ENCODE measurements at regions not wholly inside any gene's neighbourhood (a gene's known extent, or its start where the extent isn't known, plus 50 kb on each side); places are given as distances from the start of the nearest gene placed in this dataset.

DNA sequence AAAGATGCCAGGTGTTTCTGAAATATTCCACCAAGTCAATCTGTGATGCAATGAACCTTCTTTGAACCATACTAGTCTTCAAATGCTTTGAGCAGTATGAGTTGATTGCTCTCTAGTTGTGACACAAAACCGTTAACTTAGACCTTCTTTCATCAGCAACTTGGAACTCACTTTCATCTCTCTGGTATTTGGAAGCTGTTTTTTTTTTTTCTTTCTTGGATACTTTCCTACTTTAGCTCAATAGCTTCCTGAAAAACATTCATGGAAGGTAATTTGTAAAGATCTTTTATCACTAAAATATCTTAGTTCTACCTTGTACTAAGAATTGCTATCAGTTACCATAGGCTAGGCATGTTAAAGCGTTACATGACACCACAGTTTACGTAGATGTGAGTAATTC, 1071.9 kb upstream of the CHAC2 start:
- DNase-seq (ENCODE audit: low read depth, low spot score) (no peak), FAIRE-seq (no peak)
- H3K36me3 ChIP-seq (ENCODE audit: control insufficient read depth in 2 of 2, extremely low read depth in 1 of 2, insufficient read depth in 2 of 2, low read length in 2 of 2) = no peaks in the 10 kb centered on the region

DNA sequence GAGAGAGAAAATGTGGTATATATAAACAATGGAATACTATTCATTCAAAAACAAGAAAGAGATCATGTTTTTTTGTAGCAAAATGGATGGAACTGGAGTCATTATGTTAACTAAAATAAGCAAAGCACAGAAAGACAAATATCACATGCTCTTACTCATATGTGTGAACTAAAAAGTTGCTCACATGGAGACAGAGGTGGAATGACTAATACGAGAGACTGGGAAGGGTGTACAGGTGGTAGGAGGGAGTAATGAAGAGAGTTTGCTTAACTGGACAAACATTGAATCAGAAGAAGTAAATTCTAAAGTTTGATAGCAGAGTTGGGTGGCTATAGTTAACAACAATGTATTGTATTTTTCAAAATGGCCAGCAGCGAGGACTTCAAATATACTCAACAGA, 1080.7 kb upstream of the CHAC2 start:
- DNase-seq (ENCODE audit: low read depth, low spot score) (no peak), FAIRE-seq (no peak)
- H3K36me3 ChIP-seq (ENCODE audit: control insufficient read depth in 2 of 2, extremely low read depth in 1 of 2, insufficient read depth in 2 of 2, low read length in 2 of 2) = no peaks in the 10 kb centered on the region
- no peak overlapping the region for H3K27ac ChIP-seq (ENCODE audit: control insufficient read depth, insufficient read depth, low read length)
- H3K9ac ChIP-seq (ENCODE audit: control insufficient read depth, extremely low read depth, insufficient read depth, low read length) = no peak overlapping the region
- dilution Hi-C loops (cut with MboI; ENCODE audit: extremely low pct_ligation_motif_present, low sequenced_read_pairs) = no loop called here
- H3K9me3 ChIP-seq (ENCODE audit: control insufficient read depth, low read depth, low read length) = no peaks in the 10 kb centered on the region
- no peak for TF ChIP-seq EZH2 (IDR thresholded peaks at IDR 0.05; ENCODE audit: low read length)
- TF ChIP-seq, protein P1, sequence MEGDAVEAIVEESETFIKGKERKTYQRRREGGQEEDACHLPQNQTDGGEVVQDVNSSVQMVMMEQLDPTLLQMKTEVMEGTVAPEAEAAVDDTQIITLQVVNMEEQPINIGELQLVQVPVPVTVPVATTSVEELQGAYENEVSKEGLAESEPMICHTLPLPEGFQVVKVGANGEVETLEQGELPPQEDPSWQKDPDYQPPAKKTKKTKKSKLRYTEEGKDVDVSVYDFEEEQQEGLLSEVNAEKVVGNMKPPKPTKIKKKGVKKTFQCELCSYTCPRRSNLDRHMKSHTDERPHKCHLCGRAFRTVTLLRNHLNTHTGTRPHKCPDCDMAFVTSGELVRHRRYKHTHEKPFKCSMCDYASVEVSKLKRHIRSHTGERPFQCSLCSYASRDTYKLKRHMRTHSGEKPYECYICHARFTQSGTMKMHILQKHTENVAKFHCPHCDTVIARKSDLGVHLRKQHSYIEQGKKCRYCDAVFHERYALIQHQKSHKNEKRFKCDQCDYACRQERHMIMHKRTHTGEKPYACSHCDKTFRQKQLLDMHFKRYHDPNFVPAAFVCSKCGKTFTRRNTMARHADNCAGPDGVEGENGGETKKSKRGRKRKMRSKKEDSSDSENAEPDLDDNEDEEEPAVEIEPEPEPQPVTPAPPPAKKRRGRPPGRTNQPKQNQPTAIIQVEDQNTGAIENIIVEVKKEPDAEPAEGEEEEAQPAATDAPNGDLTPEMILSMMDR (optimal IDR thresholded peaks at IDR 0.05 in 1 of 3, IDR thresholded peaks at IDR 0.05 in 1 of 3, conservative IDR thresholded peaks at IDR 0.05 in 1 of 3; ENCODE audit: extremely low read depth in 1 of 3, insufficient read depth in 2 of 3, low read length in 3 of 3) = no peak
- H2AFZ ChIP-seq (ENCODE audit: control insufficient read depth, low read length) = no peak overlapping the region
- H3K4me1 ChIP-seq (ENCODE audit: control insufficient read depth, extremely low read depth, insufficient read depth, low read length) = no peaks in the 10 kb centered on the region
- no peaks in the 10 kb centered on the region for H3K9me1 ChIP-seq (ENCODE audit: control insufficient read depth, extremely low read depth, insufficient read depth, low read length)
- no peak overlapping the region for H3K4me2 ChIP-seq (ENCODE audit: control insufficient read depth, extremely low read depth, insufficient read depth, low read depth, low read length)
- H4K20me1 ChIP-seq (ENCODE audit: control insufficient read depth, extremely low read depth, insufficient read depth, low read length) = no peaks in the 10 kb centered on the region
- no peaks in the 10 kb centered on the region for H3K27me3 ChIP-seq (ENCODE audit: control insufficient read depth, extremely low read depth, insufficient read depth, low read length)
- no peaks in the 10 kb centered on the region for H3K79me2 ChIP-seq (ENCODE audit: control insufficient read depth, insufficient read depth, low read length)
- no peak overlapping the region for H3K4me3 ChIP-seq (ENCODE audit: control insufficient read depth in 2 of 3, extremely low read depth in 1 of 3, insufficient read depth in 2 of 3, low read depth in 1 of 3, low read length in 3 of 3)

More for the DNA sequence above, 1071.9 kb upstream of the CHAC2 start:
- Histone ChIP-seq H3K4me2 (ENCODE audit: control insufficient read depth, extremely low read depth, insufficient read depth, low read depth, low read length) (no peak overlapping the region), H3K79me2 (ENCODE audit: control insufficient read depth, insufficient read depth, low read length) (no peaks in the 10 kb centered on the region), H3K9ac (ENCODE audit: control insufficient read depth, extremely low read depth, insufficient read depth, low read length) (no peak overlapping the region), H2AFZ (ENCODE audit: control insufficient read depth, low read length) (no peak overlapping the region), H3K27ac (ENCODE audit: control insufficient read depth, insufficient read depth, low read length) (no peak overlapping the region), H3K4me1 (ENCODE audit: control insufficient read depth, extremely low read depth, insufficient read depth, low read length) (no peaks in the 10 kb centered on the region), H3K9me3 (ENCODE audit: control insufficient read depth, low read depth, low read length) (no peaks in the 10 kb centered on the region), H4K20me1 (ENCODE audit: control insufficient read depth, extremely low read depth, insufficient read depth, low read length) (no peaks in the 10 kb centered on the region), H3K27me3 (ENCODE audit: control insufficient read depth, extremely low read depth, insufficient read depth, low read length) (no peaks in the 10 kb centered on the region), H3K9me1 (ENCODE audit: control insufficient read depth, extremely low read depth, insufficient read depth, low read length) (no peaks in the 10 kb centered on the region), H3K4me3 (ENCODE audit: control insufficient read depth in 2 of 3, extremely low read depth in 1 of 3, insufficient read depth in 2 of 3, low read depth in 1 of 3, low read length in 3 of 3) (no peak overlapping the region)
- dilution Hi-C loops (cut with MboI; ENCODE audit: extremely low pct_ligation_motif_present, low sequenced_read_pairs) = no loop called here
- TF ChIP-seq EZH2 (IDR thresholded peaks at IDR 0.05; ENCODE audit: low read length) = no peak
- TF ChIP-seq, protein P1 (optimal IDR thresholded peaks at IDR 0.05 in 1 of 3, IDR thresholded peaks at IDR 0.05 in 1 of 3, conservative IDR thresholded peaks at IDR 0.05 in 1 of 3; ENCODE audit: extremely low read depth in 1 of 3, insufficient read depth in 2 of 3, low read length in 3 of 3) = no peak
